ENCODE measurements at regions not wholly inside any gene's neighbourhood (a gene's known extent, or its start where the extent isn't known, plus 50 kb on each side); places are given as distances from the start of the nearest gene placed in this dataset.

DNA sequence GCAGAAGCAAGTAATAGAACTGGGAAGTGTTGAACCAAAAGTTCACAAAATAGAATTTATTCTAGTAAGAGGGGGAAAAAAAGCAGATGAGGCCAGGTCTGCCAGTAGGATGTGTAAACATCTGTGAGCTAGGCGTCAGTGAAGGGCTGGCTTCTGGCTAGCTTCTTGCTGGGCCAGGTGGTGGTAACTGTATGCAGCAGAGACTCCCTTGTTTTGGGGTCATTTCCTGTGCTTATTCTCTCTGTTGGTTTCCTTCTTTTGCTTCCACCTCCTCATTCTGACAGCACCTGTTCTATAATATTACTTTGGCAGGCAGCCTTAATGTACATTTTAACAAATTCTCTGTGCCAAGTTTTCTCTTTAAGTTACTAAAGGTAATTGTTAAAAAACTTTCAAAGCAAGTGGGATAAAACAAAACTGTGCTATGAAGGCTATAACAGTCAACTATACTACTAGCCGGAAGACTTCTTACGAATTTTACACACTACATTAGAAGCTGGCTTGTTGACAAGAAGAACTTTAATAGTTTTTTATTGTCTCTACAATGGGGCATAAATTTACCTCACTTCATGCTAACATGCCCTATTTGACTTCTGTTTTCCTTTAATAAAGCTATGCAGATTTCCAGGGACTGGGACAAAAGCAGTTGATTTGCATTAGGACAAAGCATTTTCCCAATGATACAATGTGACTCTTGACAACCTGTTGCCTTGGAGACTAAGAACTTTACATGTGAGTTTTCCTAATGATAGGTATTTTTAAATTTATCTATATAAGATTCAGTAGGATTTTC lies 318.8 kb upstream of the NAALADL2 start:
- H3K9me3 Mint-ChIP-seq (ENCODE audit: low read depth), result no peaks in the 10 kb centered on the region
- no peak overlapping the region for H3K27ac Mint-ChIP-seq (ENCODE audit: unreplicated experiment)
- no peak overlapping the region for H3K4me3 Mint-ChIP-seq (ENCODE audit: unreplicated experiment)
- no peaks in the 10 kb centered on the region for H3K36me3 Mint-ChIP-seq (ENCODE audit: low read depth)
- DNase-seq (ENCODE audit: low spot score), result no peak
- H3K4me1 Mint-ChIP-seq (ENCODE audit: low read depth), result no peaks in the 10 kb centered on the region
- H3K27me3 Mint-ChIP-seq (ENCODE audit: low read depth), result no peaks in the 10 kb centered on the region
- no peak for TF ChIP-seq CTCF (IDR thresholded peaks at IDR 0.05)

DNA sequence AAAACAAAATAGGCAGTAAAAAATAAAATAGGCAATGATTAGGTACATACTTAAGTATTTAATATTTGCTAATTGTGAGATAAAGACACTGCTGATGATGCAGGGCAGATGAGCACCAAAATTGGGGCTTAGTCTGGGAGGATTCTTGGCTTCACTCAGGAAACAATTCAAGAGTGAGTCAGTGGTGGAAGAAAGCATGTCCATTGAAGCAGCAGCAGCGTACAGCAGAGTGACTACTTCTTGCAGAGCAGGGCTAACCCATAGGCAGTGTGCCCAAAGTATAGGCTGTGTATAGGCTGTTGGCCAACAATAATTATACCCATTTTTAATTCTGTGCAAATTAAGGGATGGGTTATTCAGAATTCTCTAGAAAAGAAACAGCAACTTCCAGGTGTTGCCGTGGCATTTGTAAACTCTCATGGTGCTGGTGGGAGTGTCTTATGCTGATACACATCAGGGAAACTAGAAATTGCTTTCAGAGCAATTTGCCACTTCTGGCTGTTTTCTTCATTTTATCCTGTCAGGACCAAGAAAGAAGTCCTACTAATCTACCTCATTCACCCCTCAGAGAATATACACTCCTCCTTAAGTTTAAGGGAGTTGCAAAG lies 317.3 kb upstream of the NAALADL2 start:
- no peaks in the 10 kb centered on the region for H3K27me3 Mint-ChIP-seq (ENCODE audit: low read depth)
- H3K4me3 Mint-ChIP-seq (ENCODE audit: unreplicated experiment), result no peak overlapping the region
- DNase-seq (ENCODE audit: low spot score), result no peak
- no peaks in the 10 kb centered on the region for H3K36me3 Mint-ChIP-seq (ENCODE audit: low read depth)
- no peak for TF ChIP-seq CTCF (IDR thresholded peaks at IDR 0.05)
- no peaks in the 10 kb centered on the region for H3K9me3 Mint-ChIP-seq (ENCODE audit: low read depth)
- H3K4me1 Mint-ChIP-seq (ENCODE audit: low read depth), result no peaks in the 10 kb centered on the region
- no peak overlapping the region for H3K27ac Mint-ChIP-seq (ENCODE audit: unreplicated experiment)

GRCh38 chr3:174547801-174548435 lies 311.2 kb upstream of the NAALADL2 start:
- Mint-ChIP-seq H3K27me3 (ENCODE audit: low read depth) (no peaks in the 10 kb centered on the region), H3K4me3 (ENCODE audit: unreplicated experiment) (no peak overlapping the region), H3K9me3 (ENCODE audit: low read depth) (no peaks in the 10 kb centered on the region), H3K4me1 (ENCODE audit: low read depth) (peaks cover 3% of the 10 kb centered on the region), H3K36me3 (ENCODE audit: low read depth) (no peaks in the 10 kb centered on the region), H3K27ac (ENCODE audit: unreplicated experiment) (no peak overlapping the region)
- TF ChIP-seq CTCF (IDR thresholded peaks at IDR 0.05), result no peak
- no peak for DNase-seq (ENCODE audit: low spot score)

DNA sequence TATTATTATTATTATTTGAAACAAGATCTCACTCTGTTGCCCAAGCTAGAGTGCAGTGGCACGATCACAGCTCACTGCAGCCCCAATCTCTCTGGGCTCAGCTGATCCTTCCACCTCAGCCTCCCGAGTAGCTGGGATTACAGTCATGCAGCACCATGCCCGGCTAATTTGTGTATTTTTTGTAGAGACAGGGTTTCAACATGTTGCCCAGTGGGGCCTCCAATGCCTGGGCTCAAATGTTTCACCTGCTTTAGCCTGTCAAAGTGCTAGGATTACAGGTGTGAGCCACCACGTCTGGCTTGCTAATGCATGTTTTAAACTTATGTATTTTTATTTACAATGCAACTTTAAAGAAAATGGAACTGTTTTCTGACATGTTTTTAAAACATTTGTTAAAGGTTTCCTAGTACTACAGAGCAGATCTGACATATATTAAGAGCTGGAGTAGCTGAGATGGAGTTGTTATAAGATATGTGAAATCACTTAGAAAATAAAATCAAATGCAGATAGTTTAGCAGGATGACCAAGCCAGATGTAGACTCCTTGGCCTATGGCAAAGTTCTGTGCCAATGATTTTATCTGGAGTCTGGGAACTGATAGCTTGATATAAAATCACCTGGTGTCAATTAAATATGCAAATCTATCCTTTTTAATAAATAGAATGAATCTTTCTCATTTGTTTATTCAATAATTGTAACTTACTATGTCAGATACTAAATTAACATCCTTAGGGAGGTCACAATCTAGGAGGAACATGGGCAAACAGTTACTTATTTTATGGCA lies 310.1 kb upstream of the NAALADL2 start:
- no peak for TF ChIP-seq CTCF (IDR thresholded peaks at IDR 0.05)
- no peak for DNase-seq (ENCODE audit: low spot score)
- Mint-ChIP-seq H3K36me3 (ENCODE audit: low read depth) (no peaks in the 10 kb centered on the region), H3K27ac (ENCODE audit: unreplicated experiment) (no peak overlapping the region), H3K4me3 (ENCODE audit: unreplicated experiment) (no peak overlapping the region), H3K4me1 (ENCODE audit: low read depth) (peaks cover 3% of the 10 kb centered on the region), H3K27me3 (ENCODE audit: low read depth) (no peaks in the 10 kb centered on the region), H3K9me3 (ENCODE audit: low read depth) (no peaks in the 10 kb centered on the region)

- no peaks in the 10 kb centered on the region for H3K36me3 Mint-ChIP-seq (ENCODE audit: low read depth)
- no peak overlapping the region for H3K4me3 Mint-ChIP-seq (ENCODE audit: unreplicated experiment)
- no peak for TF ChIP-seq CTCF (IDR thresholded peaks at IDR 0.05)
- no peaks in the 10 kb centered on the region for H3K4me1 Mint-ChIP-seq (ENCODE audit: low read depth)
- no peaks in the 10 kb centered on the region for H3K27me3 Mint-ChIP-seq (ENCODE audit: low read depth)
- no peak for DNase-seq (ENCODE audit: low spot score)
- no peak overlapping the region for H3K27ac Mint-ChIP-seq (ENCODE audit: unreplicated experiment)
- peaks cover 6% of the 10 kb centered on the region for H3K9me3 Mint-ChIP-seq (ENCODE audit: low read depth)
Observed at GRCh38 chr3:174581558-174581957, 277.6 kb upstream of the NAALADL2 start.

Data from chondrocyte (in vitro differentiated cells).